ENCODE measurements at regions not wholly inside any gene's neighbourhood (a gene's known extent, or its start where the extent isn't known, plus 50 kb on each side); places are given as distances from the start of the nearest gene placed in this dataset.

GRCh38 chr2:7357993-7358392 is 440.8 kb downstream of the RNF144A start:
- TF ChIP-seq POLR2A (IDR thresholded peaks at IDR 0.05) (no peak), CTCF (IDR thresholded peaks at IDR 0.05) (no peak)

All from adrenal gland (tissue), 5 donors.